HG03378 (cell line): ENCODE measurements at regions not wholly inside any gene's neighbourhood (a gene's known extent, or its start where the extent isn't known, plus 50 kb on each side); places are given as distances from the start of the nearest gene placed in this dataset.
A peak's percentile ranks its signal among the peaks of the same experiment; 100 is the strongest.

Source experiments
- ATAC-seq: cut with Tn5 transposase; IDR thresholded peaks from one replicate; pipeline ENCODE4 v1.9.1; 2021; ENCODE audit warnings: mild to moderate bottlenecking, moderate library complexity; ENCODE audit not compliant: unreplicated experiment

GRCh38 chr3:7897655-7898054 lies 604.0 kb upstream of the LMCD1 start:
- no peak for ATAC-seq

DNA sequence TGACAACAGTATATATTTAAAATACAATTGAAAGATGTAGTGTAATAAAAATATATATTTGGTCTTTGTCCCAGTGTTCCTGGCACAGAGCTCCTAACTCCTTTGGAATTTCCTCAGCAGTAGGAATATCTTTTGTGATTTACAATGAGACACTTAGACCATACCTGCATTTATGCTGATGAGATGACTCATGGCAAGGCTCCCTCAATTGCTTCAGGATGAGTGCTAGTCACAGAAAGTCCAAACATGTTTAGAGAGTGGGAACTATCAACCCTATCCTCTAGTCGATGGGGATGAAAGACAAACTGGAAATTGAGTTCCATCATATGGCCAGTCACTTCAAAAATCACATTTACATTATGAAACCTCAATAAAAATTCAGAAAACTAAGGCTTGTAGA lies 588.3 kb upstream of the LMCD1 start:
- ATAC-seq, result no peak

DNA sequence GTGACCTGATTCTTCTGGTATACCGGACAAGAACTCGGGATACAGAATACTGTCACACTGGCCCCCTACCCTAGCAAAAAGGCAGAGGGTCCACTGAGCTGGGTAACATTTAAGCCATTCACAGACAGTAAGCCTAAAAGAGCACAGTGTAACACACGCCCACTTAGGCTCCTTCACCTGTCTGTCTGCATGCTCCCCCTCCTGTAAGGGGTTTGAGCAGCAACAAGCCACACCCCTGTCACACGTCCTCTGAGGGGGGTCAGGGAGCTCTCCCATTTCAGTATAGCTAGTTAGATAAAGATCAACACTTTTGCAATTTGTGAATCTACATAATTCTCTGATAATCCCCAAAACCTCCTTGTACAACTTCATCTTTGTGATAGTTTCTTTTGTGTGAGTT lies 586.3 kb upstream of the LMCD1 start:
- no peak for ATAC-seq

- no peak for ATAC-seq
These were observed 584.0 kb upstream of the LMCD1 start for GRCh38 chr3:7917443-7918151.

DNA sequence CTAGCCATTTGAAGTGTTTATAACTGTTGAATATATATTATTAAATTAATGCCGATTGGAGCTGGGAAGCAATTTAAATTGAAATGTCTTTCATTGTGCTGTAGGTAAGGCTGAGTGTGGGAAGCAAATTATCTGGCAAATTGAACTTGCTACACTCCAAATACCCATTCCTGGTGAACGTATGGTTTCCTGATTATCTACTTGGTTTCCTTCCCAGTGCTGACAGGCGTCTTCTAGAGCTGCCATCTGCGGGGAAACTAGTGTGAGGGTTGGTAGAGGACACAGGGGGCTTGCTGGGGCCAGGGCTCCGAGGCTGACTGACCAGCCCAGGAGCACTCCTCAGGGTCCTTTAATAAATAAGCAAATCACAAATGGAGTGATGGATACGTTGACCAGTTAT lies 581.4 kb upstream of the LMCD1 start:
- no peak for ATAC-seq

GRCh38 chr3:7924228-7924627 lies 577.4 kb upstream of the LMCD1 start:
- ATAC-seq, result no peak

- ATAC-seq, result no peak
These were observed 574.6 kb upstream of the LMCD1 start for GRCh38 chr3:7927015-7927414.

DNA sequence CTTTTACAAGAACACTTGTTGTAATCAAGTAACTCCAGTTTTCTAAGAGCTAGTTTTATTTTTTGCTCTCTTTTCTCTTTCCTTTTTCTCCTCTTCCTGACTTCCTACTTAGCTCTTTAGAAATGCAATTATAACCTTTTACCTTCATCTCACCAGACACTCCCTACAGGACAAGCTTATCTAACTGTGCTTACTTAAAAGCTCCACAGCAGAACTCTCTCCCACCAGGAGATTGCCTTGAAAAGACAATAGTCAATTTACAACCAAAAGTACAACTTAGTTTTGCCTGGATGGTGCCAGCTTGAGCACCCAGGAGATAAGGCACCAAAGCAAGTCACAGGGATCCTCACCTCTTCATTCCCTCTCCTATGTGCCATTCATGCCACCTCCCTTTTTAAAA lies 573.8 kb upstream of the LMCD1 start:
- no peak for ATAC-seq

DNA sequence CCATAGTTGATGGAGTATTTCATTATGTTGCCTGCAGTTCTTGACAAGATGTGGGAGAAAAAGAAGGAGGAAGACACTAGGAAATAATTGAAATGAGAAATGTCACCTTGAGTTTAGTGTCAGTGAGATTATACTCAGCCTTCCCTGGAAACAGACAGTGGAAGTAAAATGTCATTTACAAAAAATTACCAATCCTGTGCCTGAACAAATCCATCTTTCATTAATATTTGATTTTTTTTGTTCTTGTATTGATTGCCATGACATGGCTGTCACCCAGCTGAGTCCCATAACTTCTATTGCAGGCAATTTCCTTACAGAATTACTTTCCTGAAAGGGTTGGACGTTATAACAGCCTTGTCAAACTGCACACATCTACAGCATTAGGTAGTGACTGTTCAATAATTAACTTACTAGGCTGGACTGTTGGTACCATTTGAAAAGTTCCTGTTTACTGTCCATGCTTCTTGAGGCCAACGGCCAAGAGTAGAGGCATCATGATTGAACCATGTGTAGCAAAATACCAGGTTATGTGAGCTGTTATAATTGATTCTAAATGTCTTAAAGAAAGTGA lies 572.2 kb upstream of the LMCD1 start:
- ATAC-seq, result no peak

GRCh38 chr3:7934362-7934761 lies 567.3 kb upstream of the LMCD1 start:
- ATAC-seq, result no peak

GRCh38 chr3:7947930-7948329 lies 553.7 kb upstream of the LMCD1 start:
- ATAC-seq, result no peak

DNA sequence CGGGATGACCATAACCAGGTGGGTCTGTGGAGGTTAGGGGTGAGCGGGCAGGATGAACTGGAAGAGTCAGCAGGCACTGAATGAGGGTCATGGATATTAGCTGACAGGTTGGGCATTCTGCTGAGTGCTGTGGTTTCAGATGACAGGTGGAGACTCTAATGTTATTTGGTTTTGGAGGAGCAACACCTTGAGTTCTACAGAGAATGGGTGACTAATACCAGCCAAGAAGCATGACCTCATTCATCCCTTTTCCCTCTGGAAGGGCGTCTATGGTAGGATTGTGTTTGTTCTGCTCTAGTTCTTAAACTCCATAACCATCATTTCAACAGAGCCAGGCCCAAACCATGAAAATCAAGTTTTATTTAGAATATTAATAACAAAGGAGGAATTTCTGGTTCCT lies 550.7 kb upstream of the LMCD1 start:
- no peak for ATAC-seq

- ATAC-seq, result no peak
These were observed 548.1 kb upstream of the LMCD1 start for GRCh38 chr3:7953449-7954014.

DNA sequence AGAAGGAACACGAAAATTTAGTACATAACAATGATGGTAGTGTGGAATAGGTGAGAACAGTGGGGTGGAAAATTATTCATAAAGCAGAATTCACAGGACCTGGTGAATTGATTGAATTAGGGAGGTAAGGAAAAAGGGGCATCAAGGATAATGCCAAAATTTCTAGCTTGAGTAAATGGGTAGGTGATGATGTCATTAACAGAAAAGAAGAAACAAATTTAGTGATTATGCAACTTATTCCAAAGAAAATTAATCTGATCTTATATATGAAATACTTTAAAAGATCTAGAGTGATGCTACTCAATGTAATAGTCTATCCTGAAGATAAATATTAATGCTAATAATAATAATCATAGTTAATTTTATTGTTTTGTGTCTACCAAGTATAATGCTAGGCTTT lies 544.6 kb upstream of the LMCD1 start:
- no peak for ATAC-seq

DNA sequence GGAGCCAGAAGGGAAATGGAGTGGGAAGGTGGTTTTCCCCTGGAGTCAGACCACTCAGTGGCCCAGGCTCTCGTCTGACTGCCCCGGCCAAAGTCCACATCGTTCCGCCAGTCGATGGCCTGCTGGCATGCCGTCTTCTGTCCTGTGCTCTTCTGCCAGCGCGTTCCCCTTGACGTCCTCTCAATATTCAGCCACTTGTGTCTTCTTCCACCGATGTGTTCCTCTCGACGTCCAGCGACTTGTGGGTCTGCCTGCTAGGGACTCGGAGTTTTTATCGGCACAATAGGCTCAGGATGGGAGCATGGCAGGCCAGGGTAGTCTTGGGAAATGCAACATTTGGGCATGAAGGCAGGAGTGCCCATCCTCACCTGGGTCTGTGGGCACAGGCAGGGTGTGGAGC lies 542.5 kb upstream of the LMCD1 start:
- ATAC-seq, result no peak

GRCh38 chr3:7960601-7961000 lies 541.0 kb upstream of the LMCD1 start:
- no peak for ATAC-seq

DNA sequence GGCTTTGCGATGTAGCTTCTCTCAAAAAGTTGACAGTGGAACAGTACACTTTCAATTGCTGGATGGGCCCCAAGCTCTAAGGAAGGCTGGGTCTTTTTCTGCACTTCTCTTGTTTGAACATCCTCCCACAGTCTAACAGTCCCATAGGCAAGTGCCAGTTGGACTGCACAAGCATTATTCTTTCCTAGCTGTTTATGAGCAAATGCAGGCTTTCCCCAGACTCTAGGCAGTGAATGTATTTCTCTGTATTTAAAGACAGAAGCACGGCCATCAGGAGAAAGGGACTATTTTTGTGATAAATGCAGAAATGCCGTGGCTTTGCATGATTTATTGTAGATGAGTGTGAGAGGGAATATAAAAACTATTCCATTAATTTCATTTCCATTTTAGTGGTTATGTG lies 539.3 kb upstream of the LMCD1 start:
- ATAC-seq, result no peak

GRCh38 chr3:7964899-7965298 lies 536.7 kb upstream of the LMCD1 start:
- ATAC-seq, result no peak

- no peak for ATAC-seq
These were observed 528.6 kb upstream of the LMCD1 start for GRCh38 chr3:7973006-7973405.

GRCh38 chr3:7977245-7978086 lies 524.2 kb upstream of the LMCD1 start:
- peak; percentile 54 for ATAC-seq

DNA sequence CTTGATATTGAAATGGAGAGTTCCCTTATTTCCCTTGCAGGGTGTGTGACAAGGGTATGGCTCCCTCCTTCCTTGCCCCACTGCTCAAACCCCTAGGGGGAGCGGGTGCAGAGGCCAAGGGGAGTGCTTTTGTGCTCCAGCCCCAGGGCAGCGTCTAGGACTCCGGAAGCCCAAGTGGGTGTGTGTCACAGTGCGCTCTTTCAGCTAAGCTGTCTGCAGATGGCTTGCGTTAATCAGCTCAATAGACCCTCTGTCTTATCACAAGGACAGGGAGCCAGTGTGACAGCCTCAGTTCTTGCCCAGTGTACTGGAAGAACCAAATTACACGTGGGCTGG lies 523.6 kb upstream of the LMCD1 start:
- peak; percentile 9 for ATAC-seq

GRCh38 chr3:7982126-7982525 lies 519.5 kb upstream of the LMCD1 start:
- no peak for ATAC-seq
